ENCODE measurements at regions not wholly inside any gene's neighbourhood (a gene's known extent, or its start where the extent isn't known, plus 50 kb on each side); places are given as distances from the start of the nearest gene placed in this dataset.
A peak's percentile ranks its signal among the peaks of the same experiment; 100 is the strongest.
"Not testable (repeated sequence)": the region's sequence is repeated elsewhere in the genome, so short reads cannot be mapped to it uniquely, and the experiment has no call there.

DNA sequence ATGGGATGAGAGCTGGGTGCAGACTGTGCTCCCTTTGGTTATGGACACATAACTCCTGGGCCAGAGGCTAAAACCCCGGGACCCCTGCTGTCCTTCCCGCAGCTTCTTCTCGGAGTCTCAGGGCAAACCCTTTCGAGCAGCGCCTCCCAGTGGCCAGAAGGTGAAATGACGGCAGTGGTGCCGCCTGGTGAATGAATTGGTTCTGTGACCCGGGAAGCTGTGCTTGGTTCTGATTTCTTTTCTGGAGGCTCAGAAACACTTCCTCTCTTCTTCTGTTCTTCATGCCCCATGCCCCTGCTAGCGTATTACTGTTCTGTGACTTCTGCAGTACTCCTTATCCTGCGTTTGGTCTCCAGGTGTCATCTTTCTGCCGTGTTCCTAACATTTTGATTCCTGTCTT is 104.7 kb upstream of the CCZ1B start:
- TF ChIP-seq, protein P1, sequence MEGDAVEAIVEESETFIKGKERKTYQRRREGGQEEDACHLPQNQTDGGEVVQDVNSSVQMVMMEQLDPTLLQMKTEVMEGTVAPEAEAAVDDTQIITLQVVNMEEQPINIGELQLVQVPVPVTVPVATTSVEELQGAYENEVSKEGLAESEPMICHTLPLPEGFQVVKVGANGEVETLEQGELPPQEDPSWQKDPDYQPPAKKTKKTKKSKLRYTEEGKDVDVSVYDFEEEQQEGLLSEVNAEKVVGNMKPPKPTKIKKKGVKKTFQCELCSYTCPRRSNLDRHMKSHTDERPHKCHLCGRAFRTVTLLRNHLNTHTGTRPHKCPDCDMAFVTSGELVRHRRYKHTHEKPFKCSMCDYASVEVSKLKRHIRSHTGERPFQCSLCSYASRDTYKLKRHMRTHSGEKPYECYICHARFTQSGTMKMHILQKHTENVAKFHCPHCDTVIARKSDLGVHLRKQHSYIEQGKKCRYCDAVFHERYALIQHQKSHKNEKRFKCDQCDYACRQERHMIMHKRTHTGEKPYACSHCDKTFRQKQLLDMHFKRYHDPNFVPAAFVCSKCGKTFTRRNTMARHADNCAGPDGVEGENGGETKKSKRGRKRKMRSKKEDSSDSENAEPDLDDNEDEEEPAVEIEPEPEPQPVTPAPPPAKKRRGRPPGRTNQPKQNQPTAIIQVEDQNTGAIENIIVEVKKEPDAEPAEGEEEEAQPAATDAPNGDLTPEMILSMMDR (IDR thresholded peaks at IDR 0.05; ENCODE audit: insufficient read depth, low read depth, low read length, missing control alignments): peak; percentile 19
- H3K4me3 ChIP-seq (ENCODE audit: low read depth, low read length); DNase-seq (ENCODE audit: low read depth): not testable (repeated sequence)

DNA sequence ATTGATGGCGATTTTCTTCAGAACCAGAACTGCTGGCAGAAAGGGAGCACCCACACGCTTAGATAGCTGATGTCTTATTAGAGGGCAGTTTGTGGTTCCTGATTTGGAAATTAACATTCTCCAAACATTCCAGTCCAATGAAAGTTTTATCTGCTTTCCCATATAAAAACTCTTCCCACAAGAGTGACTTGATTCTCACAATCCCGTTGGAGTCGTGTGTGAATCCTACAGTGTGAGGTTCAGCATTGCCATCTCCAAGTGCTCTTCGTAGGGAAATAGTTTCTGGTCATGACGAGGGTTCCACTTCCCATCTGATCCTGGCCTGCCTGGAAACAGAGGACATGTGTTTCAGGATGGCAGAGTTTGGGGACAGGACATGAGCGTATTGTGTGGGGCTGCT is 105.4 kb upstream of the CCZ1B start:
- not testable (repeated sequence) for DNase-seq (ENCODE audit: low read depth); H3K4me3 ChIP-seq (ENCODE audit: low read depth, low read length)

DNA sequence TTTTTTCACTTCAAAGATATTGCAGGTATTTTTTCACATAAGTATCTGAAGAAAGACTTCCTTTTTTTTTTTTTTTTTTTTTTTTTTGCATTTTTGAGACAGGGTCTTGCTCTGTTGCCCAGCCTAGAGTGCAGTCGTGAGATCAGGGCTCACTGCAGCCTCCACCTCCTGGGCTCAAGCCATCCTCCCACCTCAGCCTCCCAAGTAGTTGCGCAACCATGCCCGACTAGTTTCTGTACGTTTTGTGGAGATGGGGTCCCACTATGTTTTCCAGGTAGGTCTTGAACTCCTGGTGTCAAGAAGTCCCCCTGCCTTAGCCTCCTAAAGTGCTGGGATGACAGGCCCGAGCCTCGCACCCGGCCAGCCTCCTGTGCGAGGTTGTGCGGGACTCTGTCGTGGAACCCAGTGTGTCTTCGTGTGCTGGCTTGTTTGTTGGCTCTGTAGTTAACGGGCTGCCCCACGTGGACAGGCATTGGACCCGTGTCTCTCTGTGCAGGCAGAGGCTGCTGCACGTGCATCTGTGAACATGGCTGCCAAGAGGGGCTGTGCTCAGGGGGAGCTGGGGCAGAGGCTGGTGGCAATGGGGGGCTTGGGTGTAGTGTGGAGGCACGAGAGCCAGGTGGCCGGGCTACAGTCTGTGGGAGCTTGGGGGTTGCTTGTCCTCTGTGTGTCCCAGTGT is 108.0 kb upstream of the CCZ1B start:
- not testable (repeated sequence) for DNase-seq (ENCODE audit: low read depth); H3K4me3 ChIP-seq (ENCODE audit: low read depth, low read length)

DNA sequence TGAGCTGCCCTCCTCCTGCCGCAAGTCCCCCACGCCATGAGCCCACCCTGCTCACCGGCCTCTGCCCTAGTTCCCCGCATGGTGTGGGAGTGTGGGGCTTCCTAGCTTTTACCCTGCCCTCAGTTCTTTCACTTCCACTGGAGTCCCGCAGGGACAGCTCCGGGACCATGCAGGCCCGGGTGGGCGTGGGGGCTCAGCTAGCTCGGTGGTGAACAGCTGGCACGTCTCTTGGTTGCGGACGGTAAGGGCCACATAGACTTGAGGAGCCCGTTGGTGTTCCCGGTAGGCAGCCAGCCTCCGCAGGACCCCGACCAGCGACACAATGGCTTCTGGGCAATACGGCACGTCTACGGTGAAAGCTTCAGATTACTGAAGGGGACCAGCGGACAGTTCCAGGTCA is 108.9 kb upstream of the CCZ1B start:
- DNase-seq (ENCODE audit: low read depth): no peak
- no peak overlapping the region for H3K4me3 ChIP-seq (ENCODE audit: low read depth, low read length)
- TF ChIP-seq, protein P1 (IDR thresholded peaks at IDR 0.05; ENCODE audit: insufficient read depth, low read depth, low read length, missing control alignments): no peak

DNA sequence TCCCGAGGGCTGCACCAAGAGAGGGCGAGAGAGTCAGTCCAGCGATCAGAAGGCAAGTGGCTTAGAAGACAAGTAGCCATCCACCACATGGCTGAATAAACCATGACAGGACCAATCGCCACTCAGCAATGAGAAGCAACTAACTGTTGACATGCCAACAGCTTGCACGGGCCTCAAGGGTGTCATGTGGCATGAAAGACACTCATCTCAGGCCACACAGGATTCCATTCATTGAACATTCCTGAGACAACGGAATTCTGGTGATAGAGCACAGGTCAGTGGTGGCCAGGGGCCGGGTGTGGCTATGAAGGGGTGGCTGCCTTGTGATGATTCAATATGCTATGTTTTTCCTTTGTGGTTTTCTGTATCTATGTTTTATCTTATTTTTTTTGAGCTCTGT is 110.6 kb upstream of the CCZ1B start:
- not testable (repeated sequence) for DNase-seq (ENCODE audit: low read depth); H3K4me3 ChIP-seq (ENCODE audit: low read depth, low read length)

DNA sequence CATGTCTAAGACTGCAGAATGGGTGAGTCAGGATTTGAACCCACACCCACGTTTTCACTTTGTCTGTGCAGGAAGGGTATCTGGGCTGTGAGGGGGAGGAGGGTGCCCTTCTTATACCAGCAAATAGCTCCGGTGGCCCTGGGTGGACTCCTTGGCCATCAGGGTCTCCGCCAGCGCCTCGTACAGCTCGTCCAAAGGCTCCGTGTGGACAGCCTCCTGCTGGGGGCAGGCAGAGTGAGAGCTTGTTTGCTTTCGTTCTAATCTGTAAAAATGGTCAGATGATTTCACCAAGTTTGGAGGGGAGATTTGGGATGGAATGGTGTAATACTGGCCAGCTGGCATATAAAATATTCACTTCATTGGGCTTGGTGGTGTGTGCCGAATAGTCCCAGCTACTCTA is 111.7 kb upstream of the CCZ1B start:
- not testable (repeated sequence) for H3K4me3 ChIP-seq (ENCODE audit: low read depth, low read length); DNase-seq (ENCODE audit: low read depth)

DNA sequence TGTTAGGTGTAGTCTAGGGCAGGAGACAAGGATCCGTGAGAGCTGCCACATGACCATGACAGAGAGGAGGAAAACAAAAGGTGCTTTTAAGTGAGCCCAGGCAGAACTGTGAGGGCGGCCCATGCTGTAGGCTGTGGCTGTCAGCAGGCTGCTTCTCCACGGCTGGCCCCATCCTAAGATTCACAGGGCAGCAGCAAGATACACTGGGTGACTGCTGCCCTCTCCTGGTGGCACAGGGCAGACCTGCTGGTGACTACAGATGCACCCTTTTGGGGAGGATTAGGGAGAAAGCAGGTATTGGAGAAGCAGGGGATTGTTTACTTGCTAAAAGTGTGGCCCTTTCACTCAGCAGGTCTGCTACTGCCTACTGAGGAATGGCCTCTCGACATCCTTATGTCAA is 112.2 kb upstream of the CCZ1B start:
- H3K4me3 ChIP-seq (ENCODE audit: low read depth, low read length): not testable (repeated sequence)
- peak; percentile 25 for DNase-seq (ENCODE audit: low read depth)
- TF ChIP-seq, protein P1 (IDR thresholded peaks at IDR 0.05; ENCODE audit: insufficient read depth, low read depth, low read length, missing control alignments): peak; percentile 30

DNA sequence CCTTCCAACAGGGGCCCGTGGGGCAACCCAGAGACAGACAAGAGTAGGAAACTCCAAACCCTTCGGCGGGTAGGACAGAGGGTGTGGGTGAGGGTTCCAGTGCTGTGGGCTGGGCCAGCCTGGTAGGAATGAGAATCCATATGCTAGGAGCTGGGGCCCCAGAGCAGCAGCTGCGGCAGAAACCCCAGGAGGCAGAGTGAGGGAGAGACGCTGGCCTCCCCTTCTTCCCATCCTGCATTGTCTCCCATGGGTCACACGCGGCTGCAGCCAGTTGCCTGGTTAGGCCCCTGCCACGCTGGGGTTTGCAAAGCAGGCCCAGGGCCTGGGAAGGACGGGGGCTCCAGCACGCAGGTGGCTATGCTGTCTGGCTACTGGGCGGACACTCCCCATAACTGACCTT is 113.1 kb upstream of the CCZ1B start:
- not testable (repeated sequence) for DNase-seq (ENCODE audit: low read depth); H3K4me3 ChIP-seq (ENCODE audit: low read depth, low read length)

DNA sequence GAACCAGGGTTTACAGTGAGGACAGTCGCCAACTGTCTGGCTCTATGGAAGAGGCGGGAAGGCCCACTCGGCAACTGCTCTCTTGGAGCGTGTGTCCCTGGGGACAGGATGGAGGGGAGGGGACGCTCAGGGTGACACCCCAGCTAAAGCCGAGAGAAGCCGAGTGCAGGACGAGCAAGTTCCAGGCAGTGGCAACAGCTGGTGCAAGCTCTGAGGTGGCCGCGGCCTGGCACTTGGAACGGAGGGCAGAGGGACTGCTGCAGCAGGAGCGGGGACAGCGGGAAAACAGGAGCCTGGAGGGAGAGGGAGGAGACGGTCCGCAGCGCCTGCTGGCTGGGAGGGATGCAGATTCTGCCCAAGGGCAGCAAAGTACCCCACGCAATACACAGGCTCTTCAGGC is 113.8 kb upstream of the CCZ1B start:
- not testable (repeated sequence) for DNase-seq (ENCODE audit: low read depth)

DNA sequence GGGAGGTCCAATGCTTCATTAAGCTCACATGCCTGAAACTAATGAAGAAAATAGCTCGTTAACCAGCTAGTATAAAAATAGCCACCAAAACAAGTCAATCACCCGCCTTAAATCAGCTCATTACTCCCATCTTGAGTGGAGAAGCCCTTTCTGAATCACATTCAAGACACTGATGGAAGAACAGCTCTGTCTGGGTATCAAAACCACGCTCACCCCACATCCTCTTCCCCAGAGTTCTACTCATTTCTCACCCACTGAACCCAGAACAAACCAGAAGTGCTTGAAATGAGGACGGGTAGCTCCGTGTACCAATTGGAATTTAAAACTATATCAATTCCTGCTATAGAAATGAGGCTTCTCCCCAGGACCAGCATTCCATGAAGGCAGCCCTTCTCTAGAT is 120.8 kb upstream of the CCZ1B start:
- H3K4me3 ChIP-seq (ENCODE audit: low read depth, low read length); DNase-seq (ENCODE audit: low read depth): not testable (repeated sequence)

More for the DNA sequence above, 113.8 kb upstream of the CCZ1B start:
- not testable (repeated sequence) for H3K4me3 ChIP-seq (ENCODE audit: low read depth, low read length)

DNA sequence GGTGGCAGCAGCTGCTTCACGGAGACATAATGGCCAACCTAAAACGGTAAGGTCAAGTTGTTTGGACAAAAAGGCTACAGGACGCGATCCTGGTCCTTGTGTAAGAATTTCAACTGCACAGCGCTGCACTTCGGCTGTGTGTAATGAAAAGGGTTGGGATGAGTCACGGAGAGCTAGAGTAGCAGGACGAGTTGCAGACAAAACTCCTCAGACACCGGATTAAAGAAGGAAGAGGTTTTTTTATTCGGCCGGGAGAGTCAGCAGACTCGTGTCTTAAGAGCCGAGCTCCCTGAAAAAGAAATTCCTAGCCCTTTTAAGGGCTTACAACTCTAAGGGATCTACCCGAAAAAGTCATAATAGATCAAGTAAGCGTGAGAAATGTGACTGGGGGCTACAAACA is 124.2 kb upstream of the CCZ1B start:
- not testable (repeated sequence) for DNase-seq (ENCODE audit: low read depth); H3K4me3 ChIP-seq (ENCODE audit: low read depth, low read length)

DNA sequence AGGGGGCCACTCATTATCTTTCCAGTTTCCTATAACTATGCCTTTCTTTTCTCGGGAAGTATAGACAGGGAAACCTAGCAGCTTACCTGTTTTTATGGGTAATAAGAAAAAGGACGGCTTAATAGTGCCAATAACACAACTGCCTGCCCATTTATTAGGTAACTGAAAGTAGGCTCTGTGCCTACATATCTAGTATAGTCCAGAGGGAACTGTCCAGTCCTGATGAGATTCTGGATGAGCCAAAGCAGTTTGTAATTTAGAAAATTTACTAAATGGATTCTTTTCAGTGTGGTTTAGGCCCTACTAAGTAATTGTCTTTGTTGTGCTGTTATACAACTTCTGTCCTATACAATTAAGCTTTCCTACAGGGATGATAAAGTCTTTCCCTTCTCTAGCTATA is 125.5 kb upstream of the CCZ1B start:
- H3K4me3 ChIP-seq (ENCODE audit: low read depth, low read length): not testable (repeated sequence)

More for the DNA sequence above, 125.5 kb upstream of the CCZ1B start:
- not testable (repeated sequence) for DNase-seq (ENCODE audit: low read depth)

All from GM12865 (cell line).